B cell (primary cell): ENCODE measurements at regions not wholly inside any gene's neighbourhood (a gene's known extent, or its start where the extent isn't known, plus 50 kb on each side); places are given as distances from the start of the nearest gene placed in this dataset.

ENCODE experiments used
- ATAC-seq: fragments of 200-7000 bp; cut with Tn5 transposase; one replicate; pipeline ENCODE4 v1.10.0; 2021; ENCODE audit warnings: low read depth, mild to moderate bottlenecking, moderate number of reproducible peaks, moderate library complexity
- CTCF ChIA-PET: fragments of 350-600 bp; sonication (Branson Sonifier 250); formaldehyde crosslinking; loops from one replicate; lab custom pipeline; 2021; ENCODE audit warnings: antibody characterized with exemption, inconsistent platforms; lab: Charles Lee
- POLR2A ChIA-PET: fragments of 350-600 bp; sonication (Branson Sonifier 250); formaldehyde crosslinking; loops from one replicate; lab custom pipeline; 2021; ENCODE audit warnings: antibody characterized with exemption; lab: Charles Lee
- DNase-seq: peaks from one replicate; pipeline ENCODE4 v3.0.0; 2013
- H2AFZ ChIP-seq: 2 replicates; pipeline ENCODE4 v1.6.1; 2012; ENCODE audit warnings: mild to moderate bottlenecking, low read depth, low read length; ENCODE audit not compliant: insufficient read depth, poor library complexity, severe bottlenecking
- H3K27ac ChIP-seq, 2 donors: 1 replicate in 1 of 2; 2 replicates in 1 of 2; pipeline ENCODE4 v1.5.1; 2012 to 2013; ENCODE audit warnings: low read length in 2 of 2, mild to moderate bottlenecking in 2 of 2, moderate library complexity in 1 of 2
- H3K27me3 ChIP-seq, 4 experiments: fragments of 200-600 bp in 1 of 4; sonication (generic) in 1 of 4; replicated peaks in 1 of 4; 1 replicate in 2 of 4; 2 replicates in 2 of 4; pipeline versions ENCODE4 v1.6.1 to v1.7.0; 2013 to 2016; ENCODE audit warnings: low read length in 3 of 4, mild to moderate bottlenecking in 2 of 4, mixed read lengths in 1 of 4, moderate library complexity in 1 of 4; ENCODE audit not compliant: insufficient read depth in 4 of 4, control insufficient read depth in 3 of 4; ENCODE audit errors: control extremely low read depth in 1 of 4
- H3K36me3 ChIP-seq, 2 experiments: replicated peaks in 1 of 2; 1 replicate in 1 of 2; 2 replicates in 1 of 2; pipeline versions ENCODE4 v1.6.1 to v1.7.1; 2013; ENCODE audit warnings: low read length in 1 of 2; ENCODE audit not compliant: insufficient read depth in 2 of 2, control insufficient read depth in 1 of 2; ENCODE audit errors: control extremely low read depth in 1 of 2, extremely low read depth in 1 of 2
- H3K4me1 ChIP-seq, 2 donors: fragments of 200-600 bp in 1 of 2; sonication (generic) in 1 of 2; 1 replicate in 1 of 2; 2 replicates in 1 of 2; pipeline versions ENCODE4 v1.5.1 to v1.6.1; 2013 to 2017; ENCODE audit warnings: low read length in 2 of 2; ENCODE audit not compliant: control insufficient read depth in 2 of 2, insufficient read depth in 2 of 2
- H3K4me2 ChIP-seq: replicated peaks from 2 replicates; pipeline ENCODE3; 2012; ENCODE audit warnings: mild to moderate bottlenecking, low read depth, low read length; ENCODE audit not compliant: poor library complexity, severe bottlenecking
- H3K4me3 ChIP-seq, 5 experiments: fragments of 200-600 bp in 1 of 5; sonication (generic) in 1 of 5; 1 replicate in 3 of 5; 2 replicates in 2 of 5; pipeline versions ENCODE4 v1.5.1 to v1.7.0; 2011 to 2016; ENCODE audit warnings: low read length in 4 of 5, mild to moderate bottlenecking in 4 of 5, low read depth in 2 of 5, control low read depth in 1 of 5, moderate library complexity in 1 of 5; ENCODE audit not compliant: insufficient read depth in 1 of 5; ENCODE audit errors: control extremely low read depth in 1 of 5, extremely low read depth in 1 of 5
- H3K79me2 ChIP-seq: fragments of 200-600 bp; sonication (generic); one replicate; pipeline ENCODE4 v1.6.0; 2016; ENCODE audit warnings: low read length; ENCODE audit not compliant: control insufficient read depth, insufficient read depth
- H3K9ac ChIP-seq: fragments of 200-600 bp; sonication (generic); 2 replicates; pipeline ENCODE4 v1.6.1; 2017; ENCODE audit warnings: mild to moderate bottlenecking, low read length, moderate library complexity
- H3K9me3 ChIP-seq, 3 donors: one replicate each; pipeline versions ENCODE4 v1.6.1 to v1.7.1; 2013; ENCODE audit warnings: low read length in 2 of 3; ENCODE audit not compliant: control insufficient read depth in 2 of 3, insufficient read depth in 1 of 3; ENCODE audit errors: control extremely low read depth in 1 of 3
- H4K20me1 ChIP-seq: 2 replicates; pipeline ENCODE4 v1.6.0; 2012; ENCODE audit warnings: mild to moderate bottlenecking, low read length; ENCODE audit not compliant: insufficient read depth, control insufficient read depth, poor library complexity, severe bottlenecking
- H3K27ac Mint-ChIP-seq: one replicate; pipeline ENCODE4 v1.8.0; 2021; ENCODE audit warnings: mixed read lengths
- H3K27me3 Mint-ChIP-seq: one replicate; pipeline ENCODE4 v1.8.0; 2021; ENCODE audit warnings: mixed read lengths
- H3K4me1 Mint-ChIP-seq: one replicate; pipeline ENCODE4 v1.8.0; 2021; ENCODE audit warnings: mixed read lengths
- H3K4me3 Mint-ChIP-seq: one replicate; pipeline ENCODE4 v1.8.0; 2021; ENCODE audit warnings: mixed read lengths
- H3K9me3 Mint-ChIP-seq: one replicate; pipeline ENCODE4 v1.8.0; 2022; ENCODE audit warnings: mixed read lengths; ENCODE audit not compliant: insufficient read depth
- EZH2 ChIP-seq: IDR thresholded peaks from 2 replicates; pipeline ENCODE4 v1.6.1; 2012; ENCODE audit warnings: borderline replicate concordance, low read depth, mild to moderate bottlenecking, moderate library complexity, low read length; ENCODE audit not compliant: insufficient read depth, poor library complexity, severe bottlenecking
- WGBS: methylation state at CpG from one replicate; pipeline ENCODE4 v1.1.5; 2013; ENCODE audit warnings: missing lambda C conversion rate; ENCODE audit not compliant: insufficient coverage; 5-methylcytosine and 5-hydroxymethylcytosine counted together
- intact Hi-C: fragments of 100-400 bp; cut with micrococcal nuclease; formaldehyde crosslinking; loops from one replicate; pipeline ENCODE4 v1.10.0; 2022
- TF ChIP-seq, protein P1 (sequence below): fragments of 200-600 bp; IDR thresholded peaks from one replicate; pipeline ENCODE4 v1.8.0; 2022; ENCODE audit warnings: antibody characterized with exemption, mild to moderate bottlenecking

DNA sequence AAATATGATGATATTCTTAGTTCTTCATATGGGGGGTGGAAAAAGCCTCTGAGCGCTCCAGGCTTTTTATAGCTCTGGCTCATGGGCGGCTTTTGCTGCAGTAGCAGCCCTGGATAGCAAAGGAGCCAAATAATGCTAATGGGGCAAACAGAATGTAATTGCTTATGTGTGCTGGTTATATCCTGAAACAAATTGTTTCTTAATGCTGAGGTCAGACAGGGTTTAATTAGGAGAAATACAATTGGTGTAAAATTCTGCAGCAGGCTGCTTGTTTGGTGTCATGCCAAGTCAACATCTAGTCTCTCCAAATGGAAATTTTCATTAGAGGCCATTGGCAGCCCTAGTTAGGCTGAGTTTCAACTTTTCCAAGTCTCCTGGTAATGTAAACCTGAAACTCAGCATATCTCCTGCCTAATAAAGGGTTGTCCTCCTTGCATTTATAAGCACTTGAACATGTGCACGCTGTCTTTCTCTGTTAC is 530.1 kb upstream of the NOX3 start:
- no peak for TF ChIP-seq EZH2
- TF ChIP-seq, protein P1, sequence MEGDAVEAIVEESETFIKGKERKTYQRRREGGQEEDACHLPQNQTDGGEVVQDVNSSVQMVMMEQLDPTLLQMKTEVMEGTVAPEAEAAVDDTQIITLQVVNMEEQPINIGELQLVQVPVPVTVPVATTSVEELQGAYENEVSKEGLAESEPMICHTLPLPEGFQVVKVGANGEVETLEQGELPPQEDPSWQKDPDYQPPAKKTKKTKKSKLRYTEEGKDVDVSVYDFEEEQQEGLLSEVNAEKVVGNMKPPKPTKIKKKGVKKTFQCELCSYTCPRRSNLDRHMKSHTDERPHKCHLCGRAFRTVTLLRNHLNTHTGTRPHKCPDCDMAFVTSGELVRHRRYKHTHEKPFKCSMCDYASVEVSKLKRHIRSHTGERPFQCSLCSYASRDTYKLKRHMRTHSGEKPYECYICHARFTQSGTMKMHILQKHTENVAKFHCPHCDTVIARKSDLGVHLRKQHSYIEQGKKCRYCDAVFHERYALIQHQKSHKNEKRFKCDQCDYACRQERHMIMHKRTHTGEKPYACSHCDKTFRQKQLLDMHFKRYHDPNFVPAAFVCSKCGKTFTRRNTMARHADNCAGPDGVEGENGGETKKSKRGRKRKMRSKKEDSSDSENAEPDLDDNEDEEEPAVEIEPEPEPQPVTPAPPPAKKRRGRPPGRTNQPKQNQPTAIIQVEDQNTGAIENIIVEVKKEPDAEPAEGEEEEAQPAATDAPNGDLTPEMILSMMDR: no peak
- H4K20me1 ChIP-seq: no peaks in the 10 kb centered on the region
- no peak overlapping the region for H3K27ac ChIP-seq
- Mint-ChIP-seq H3K27ac (no peak overlapping the region), H3K27me3 (peaks cover 2% of the 10 kb centered on the region), H3K4me3 (no peak overlapping the region), H3K4me1 (peaks cover 4% of the 10 kb centered on the region), H3K9me3 (no peaks in the 10 kb centered on the region)
- peaks cover 0 to 2% (median 0%) of the 10 kb centered on the region in 3 donors for H3K9me3 ChIP-seq
- DNase-seq (no peak), ATAC-seq (no peak)
- POLR2A ChIA-PET: no interaction called here
- no peak overlapping the region for H3K4me2 ChIP-seq
- intact Hi-C loops: no loop called here
- H3K36me3 ChIP-seq: no peaks in the 10 kb centered on the region
- H3K9ac ChIP-seq: no peak overlapping the region
- no peaks in the 10 kb centered on the region for H3K4me1 ChIP-seq
- no peak overlapping the region for H3K4me3 ChIP-seq
- 96% methylated on average over 3 of the region's 3 CpGs for WGBS
- no peaks in the 10 kb centered on the region for H3K27me3 ChIP-seq
- CTCF ChIA-PET: no interaction called here
- H3K79me2 ChIP-seq: no peaks in the 10 kb centered on the region
- no peak overlapping the region for H2AFZ ChIP-seq

DNA sequence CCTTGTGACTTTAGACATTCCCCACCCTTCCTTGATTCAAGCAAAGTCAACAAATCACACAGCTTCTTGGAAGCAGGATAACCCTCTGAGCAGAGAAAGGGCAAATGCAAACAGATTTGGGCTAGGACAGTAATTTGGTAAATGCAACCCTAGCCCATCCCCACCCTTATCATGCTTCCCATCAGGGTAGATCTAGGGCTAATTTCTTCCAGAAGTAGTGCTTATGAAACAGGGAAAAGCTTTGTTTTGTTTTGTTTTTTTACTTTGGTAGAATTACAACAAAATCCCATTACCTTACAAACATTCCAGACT is 525.1 kb upstream of the NOX3 start:
- Mint-ChIP-seq H3K9me3 (no peaks in the 10 kb centered on the region), H3K4me1 (no peaks in the 10 kb centered on the region), H3K4me3 (no peak overlapping the region), H3K27ac (no peak overlapping the region), H3K27me3 (peaks cover 7% of the 10 kb centered on the region)
- no peak for TF ChIP-seq EZH2
- TF ChIP-seq, protein P1: no peak
- POLR2A ChIA-PET: interaction anchor here (0.6 kb wide), 1 partner anchor 415 kb away, joined by 3 read pairs; no protein-coding TSS in a partner anchor
- Histone ChIP-seq H3K4me3 (no peak overlapping the region), H3K36me3 (no peaks in the 10 kb centered on the region), H3K4me1 (no peaks in the 10 kb centered on the region), H2AFZ (no peak overlapping the region), H3K27ac (no peak overlapping the region), H3K79me2 (no peaks in the 10 kb centered on the region), H3K9me3 (no peaks in the 10 kb centered on the region), H3K9ac (no peak overlapping the region), H3K4me2 (no peak overlapping the region), H3K27me3 (no peaks in the 10 kb centered on the region), H4K20me1 (no peaks in the 10 kb centered on the region)
- ATAC-seq (no peak), DNase-seq (no peak)
- intact Hi-C loops: no loop called here
- CTCF ChIA-PET: no interaction called here
